Ramos (cell line): ENCODE measurements at regions not wholly inside any gene's neighbourhood (a gene's known extent, or its start where the extent isn't known, plus 50 kb on each side); places are given as distances from the start of the nearest gene placed in this dataset.

Source experiments
- in situ Hi-C: fragments of 300-500 bp; cut with MboI; formaldehyde crosslinking; loops from one replicate; pipeline ENCODE4 v1.14.3; 2022; ENCODE audit warnings: low sequenced_read_pairs; ENCODE audit not compliant: unreplicated experiment

DNA sequence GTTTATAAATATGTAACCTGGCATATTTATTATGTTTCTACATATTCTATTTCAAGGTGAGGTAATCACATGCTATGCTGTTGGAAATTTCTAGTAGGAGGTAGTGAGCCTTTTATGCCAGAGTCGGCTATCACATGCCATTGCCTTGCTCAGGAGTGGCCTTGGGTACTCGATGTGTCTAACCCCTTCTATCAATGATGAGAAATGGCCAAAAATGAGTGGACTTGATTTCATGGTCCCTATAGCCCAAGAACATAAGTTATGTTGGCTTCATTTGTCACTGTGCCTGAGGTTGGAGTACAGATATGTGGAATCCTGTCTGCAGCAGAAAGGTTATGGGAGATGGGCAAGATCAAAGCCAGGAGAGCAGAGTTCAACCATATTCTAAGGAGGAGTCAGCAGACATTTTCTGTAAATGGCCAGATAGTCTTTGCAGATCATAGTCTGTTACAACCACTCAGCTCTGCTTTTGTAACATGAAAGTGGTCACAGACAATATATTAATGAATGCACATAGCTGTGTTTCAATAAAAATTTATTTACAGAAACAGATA lies 554.4 kb downstream of the PDCD6IP start:
- in situ Hi-C loops = no loop called here

DNA sequence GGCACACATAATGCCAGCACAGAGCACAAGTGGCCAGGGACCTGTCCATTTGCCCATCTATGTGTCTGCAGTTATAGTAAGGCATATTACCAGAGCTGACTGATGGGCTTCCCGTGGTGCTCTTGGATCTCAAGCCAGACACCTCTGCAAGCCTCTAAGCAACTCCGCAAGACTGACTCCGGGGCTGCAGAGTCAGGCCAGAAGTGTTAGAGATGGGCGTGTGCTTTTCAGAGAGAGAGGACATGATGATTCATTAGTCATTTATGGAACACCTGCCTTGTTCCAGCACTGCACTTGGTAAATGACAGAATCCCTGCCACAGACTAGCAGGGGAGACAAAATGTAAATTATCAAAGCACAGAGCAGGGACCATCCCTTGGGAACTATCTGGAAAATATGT lies 559.0 kb downstream of the PDCD6IP start:
- in situ Hi-C loops = no loop called here

GRCh38 chr3:34359064-34359463 lies 560.6 kb downstream of the PDCD6IP start:
- in situ Hi-C loops = no loop called here

DNA sequence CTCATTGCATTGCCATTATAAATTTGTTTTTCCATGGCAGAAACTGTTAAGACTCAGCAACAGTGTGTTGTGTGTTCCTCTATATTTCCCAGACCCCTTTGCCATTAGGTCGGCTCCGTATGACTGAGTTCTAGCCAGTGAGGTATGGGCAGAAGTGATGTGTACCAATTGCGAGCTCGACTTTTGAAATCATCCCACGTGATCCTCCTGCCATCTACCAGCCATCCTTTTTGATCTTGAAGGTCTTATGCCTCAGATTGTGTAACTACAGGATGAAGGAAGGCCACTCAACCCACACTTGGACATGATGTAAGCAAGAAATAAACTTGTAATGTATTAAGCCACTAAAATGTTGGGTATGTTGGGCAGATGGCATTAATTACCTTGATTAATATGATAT lies 562.3 kb downstream of the PDCD6IP start:
- in situ Hi-C loops = no loop called here

DNA sequence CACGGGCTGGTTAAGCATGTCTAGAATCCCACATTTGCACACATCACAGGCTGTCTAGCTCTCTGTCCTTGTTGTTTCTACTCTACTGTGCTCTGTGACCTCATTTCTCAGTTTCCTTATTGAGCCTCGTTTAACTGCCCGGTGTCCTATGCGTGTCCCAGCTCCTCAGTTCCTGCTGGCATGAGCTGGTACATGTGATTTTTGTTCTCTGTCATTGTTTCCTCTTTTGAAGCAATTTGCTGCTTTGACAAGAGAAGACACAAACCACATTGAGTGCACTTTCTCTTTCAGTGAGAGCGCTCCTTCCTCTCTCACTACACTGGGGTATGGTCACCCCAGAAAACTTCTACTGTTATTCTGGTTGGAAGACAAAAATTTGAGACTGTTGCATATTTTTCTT lies 563.5 kb downstream of the PDCD6IP start:
- in situ Hi-C loops = no loop called here

DNA sequence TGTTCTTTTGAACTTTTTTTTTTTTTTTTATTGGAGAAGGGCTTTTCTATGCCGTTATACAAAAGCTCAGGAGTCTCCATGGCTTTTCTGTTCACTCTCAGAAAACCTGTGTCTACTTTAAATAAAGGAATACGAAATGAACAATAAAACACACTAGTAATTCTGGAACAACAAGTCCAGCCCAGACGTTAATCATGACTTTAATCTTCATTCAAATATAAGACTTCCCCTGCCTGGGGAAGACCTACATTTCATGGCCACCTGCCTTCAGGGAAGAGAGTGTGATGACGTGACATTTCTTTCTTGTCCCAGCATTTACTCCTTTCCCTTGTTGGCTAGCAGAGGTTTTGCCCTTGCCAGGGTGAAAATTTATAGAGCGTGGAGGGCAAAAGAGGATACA lies 564.5 kb downstream of the PDCD6IP start:
- in situ Hi-C loops = no loop called here

- in situ Hi-C loops = no loop called here
Observed at GRCh38 chr3:34363881-34364280, 565.5 kb downstream of the PDCD6IP start.

- in situ Hi-C loops = no loop called here
Observed at GRCh38 chr3:34364335-34364734, 565.9 kb downstream of the PDCD6IP start.

DNA sequence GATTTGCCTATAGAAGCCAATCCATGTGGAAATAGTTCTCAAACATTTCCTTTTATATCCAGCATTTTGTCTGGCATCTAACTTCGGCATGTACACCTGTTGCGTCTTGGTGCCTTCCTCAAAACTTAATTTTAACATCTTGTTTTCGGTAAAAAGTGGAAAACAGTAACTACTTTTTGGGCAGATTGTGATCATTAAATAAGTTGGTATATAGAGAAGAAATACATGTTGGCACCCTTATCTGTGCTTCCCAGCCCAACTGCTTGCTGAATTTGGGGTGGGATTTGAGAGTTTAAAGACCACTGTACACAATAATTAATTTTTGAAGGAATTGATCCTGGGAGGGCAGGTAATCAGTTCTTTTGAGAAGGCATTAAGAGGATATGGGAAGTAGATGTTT lies 566.8 kb downstream of the PDCD6IP start:
- in situ Hi-C loops = no loop called here

DNA sequence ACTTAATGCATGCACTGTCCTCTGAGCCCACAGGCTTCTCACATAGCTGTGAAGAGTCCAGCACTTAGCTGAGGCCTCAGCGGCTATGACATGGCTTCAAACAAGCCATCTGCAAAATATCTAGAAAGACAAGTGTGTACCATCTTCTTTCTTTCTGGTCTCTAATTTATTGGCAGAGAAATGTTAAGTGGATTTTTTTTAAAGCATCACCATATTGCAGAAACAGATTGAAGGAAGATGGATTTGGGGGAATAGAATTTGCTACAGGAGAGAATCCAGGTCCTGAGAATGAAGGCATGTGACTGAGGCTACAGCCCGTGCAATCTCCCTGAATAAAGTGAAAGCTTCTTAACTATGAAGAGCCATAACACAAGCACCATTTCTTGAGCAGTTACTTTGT lies 567.3 kb downstream of the PDCD6IP start:
- in situ Hi-C loops = no loop called here

DNA sequence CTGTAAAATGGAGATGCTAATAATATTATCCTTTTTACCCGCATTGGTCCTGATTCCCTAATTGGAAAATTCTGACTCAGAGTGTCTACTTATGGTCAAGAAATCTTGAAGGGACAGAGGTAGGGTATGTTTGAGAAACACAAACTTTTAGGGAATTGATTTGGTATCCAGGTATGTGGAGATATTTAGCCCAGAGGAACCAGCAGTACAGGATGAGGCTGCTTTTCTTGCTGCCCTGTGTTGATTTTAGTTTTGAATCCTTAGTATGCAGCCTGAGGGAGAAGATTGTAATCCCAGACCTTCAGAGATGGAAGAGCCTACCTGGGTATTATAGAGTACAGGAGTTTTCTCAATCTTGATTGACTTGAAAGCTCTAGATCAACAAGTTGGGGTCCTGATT lies 569.1 kb downstream of the PDCD6IP start:
- in situ Hi-C loops = no loop called here

- in situ Hi-C loops = no loop called here
Observed at GRCh38 chr3:34374521-34374920, 576.1 kb downstream of the PDCD6IP start.

DNA sequence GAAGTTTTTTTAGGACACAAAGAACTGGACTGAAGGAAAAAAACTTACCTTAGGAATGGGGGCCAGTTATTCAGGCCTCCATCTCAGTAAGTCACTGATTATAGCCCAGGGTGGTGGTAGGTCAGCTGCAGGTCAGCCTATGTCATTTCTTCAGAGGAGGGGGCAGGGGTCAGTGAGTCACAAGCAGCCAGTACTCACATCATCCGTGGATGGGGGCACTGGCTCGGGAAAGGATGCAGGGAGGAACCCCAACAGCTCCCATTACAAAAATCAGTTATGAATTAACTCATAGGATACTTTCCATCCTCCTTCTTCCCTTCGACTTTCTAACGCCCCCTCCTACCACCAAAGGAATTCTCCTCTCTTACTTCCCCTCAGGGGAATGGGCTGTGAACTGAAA lies 578.3 kb downstream of the PDCD6IP start:
- in situ Hi-C loops = no loop called here

- in situ Hi-C loops = no loop called here
Observed at GRCh38 chr3:34377961-34378360, 579.5 kb downstream of the PDCD6IP start.

DNA sequence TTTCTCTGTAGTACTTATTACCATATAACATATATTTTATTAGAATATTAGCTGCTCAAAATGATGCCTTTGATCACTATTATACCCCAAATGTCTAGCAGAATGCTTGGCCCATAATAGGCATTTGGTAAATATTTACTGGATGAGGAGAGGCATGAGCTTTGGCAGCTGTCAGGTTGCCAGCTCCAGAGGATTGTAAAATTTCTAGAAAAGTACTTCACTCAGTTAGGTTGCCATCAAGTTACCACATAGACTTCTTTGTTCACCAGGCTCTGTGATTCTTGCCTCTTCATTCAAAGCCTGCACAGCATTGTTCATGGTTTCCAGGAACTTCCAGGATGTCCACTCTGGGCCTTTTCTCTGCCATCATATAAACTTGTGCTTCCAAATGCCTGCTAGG lies 582.8 kb downstream of the PDCD6IP start:
- in situ Hi-C loops = no loop called here

DNA sequence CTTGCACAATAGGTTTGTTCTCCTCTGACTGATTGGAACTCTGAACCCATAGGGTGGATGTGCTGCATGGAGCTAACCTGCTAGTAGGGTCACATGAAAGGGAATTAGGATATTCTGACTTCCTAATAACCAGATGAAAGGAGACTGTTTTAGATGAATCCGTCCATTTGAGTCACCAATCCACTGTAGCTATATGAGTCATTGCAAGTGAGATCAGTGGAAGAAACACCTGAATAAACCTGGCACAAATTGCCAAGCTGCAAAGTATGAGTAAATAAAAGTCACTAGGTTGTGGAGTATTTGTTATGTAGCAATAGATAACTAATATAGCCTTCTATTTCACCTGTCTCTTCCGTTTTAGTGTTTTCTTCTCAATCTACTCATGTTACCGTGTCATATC lies 584.4 kb downstream of the PDCD6IP start:
- in situ Hi-C loops = no loop called here

DNA sequence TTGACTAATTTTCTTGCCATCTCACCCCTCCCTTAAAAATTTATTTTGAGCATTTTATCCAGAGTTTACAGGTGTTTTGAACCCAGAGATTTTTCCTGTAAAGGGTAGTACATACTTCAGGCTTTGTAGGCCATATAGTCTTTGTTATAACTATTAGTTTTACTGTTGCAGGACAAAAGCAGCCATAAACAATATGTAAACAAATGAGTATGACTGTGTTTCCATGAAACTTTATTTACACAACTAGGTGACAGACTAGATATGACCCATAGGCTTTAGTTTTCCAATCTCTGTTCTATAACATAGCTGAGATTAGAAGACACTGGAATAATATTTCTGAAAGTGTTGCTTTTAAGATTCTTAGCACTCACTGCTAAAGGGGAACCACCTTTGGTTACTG lies 587.9 kb downstream of the PDCD6IP start:
- in situ Hi-C loops = no loop called here

- in situ Hi-C loops = no loop called here
Observed at GRCh38 chr3:34387826-34388564, 589.6 kb downstream of the PDCD6IP start.

DNA sequence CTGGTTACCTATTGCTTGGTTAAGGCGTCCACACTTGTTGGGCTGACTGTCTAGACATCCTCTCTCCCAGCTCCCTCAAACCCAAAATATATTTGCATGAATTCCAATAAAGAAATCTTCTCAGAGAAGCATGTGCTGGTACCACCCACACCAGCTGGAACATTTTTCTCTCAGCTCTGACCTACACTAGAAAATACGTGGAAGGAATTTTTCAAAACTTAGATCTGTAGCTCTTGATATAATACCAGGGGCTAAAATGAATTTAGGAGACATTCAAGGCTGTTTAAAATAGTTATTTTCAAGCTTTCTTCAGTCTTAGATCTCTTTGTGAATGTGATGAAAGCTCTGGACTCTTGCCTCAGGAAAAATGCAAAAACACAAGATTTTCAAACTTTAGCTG lies 590.4 kb downstream of the PDCD6IP start:
- in situ Hi-C loops = no loop called here

DNA sequence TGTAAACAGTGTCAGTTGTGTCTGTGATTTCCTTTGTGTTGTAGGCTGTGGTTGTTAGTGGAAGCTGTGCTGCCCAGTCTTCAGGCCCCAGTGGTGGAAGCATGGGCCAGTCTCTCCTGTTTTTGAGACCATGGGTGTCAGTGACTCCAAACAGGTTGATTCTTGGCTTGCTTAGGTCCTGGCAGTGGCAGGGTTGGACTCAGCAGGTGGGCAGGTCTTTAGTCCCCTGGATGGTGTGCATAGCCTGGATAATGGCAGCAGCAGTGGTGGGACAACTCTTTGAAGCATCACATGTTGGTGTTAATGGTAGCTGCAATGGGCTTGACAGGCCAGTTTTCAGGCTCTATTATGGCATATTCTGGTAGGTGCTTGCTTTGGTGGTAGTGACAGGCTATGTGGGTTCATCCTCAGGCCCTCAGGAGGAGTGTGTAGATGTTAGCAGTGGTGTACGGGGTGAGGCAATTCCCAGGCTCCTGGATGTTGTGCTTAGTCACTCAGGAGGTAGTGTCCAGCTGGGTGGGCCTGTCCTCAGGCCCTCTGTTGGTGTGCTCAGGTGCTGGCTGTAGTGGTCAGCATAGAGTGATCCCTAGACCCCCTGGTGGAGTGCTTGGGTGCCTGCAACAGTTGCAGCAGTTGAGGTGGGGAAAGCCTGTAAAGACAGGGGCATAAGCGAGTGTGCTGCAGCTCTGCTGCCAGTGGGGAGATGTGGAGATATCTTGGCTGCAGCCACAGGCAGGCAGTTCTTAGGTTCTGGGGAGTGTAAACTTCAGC lies 596.7 kb downstream of the PDCD6IP start:
- in situ Hi-C loops = no loop called here

DNA sequence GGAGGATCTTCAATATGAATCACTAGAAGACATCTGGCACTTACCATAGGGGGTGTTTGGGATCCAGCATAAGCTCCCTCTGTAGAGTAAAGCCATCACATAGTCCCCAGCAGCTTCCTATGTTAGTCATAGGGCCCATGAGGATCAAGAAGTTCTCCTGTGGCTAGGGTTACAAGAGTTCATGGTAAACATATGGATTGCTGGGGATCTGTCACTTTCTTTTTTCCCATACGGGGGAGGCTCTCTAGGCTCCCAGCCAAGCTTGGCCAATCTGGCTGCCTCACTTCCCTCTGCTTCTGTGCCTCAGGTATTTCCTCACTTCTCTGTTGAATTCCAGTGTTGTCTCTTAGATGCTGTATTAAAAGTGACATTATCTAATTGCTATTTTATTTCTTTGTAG lies 597.9 kb downstream of the PDCD6IP start:
- in situ Hi-C loops = no loop called here

GRCh38 chr3:34396956-34397355 lies 598.5 kb downstream of the PDCD6IP start:
- in situ Hi-C loops = no loop called here
